Uterus (tissue), 3 donors: ENCODE measurements at regions not wholly inside any gene's neighbourhood (a gene's known extent, or its start where the extent isn't known, plus 50 kb on each side); places are given as distances from the start of the nearest gene placed in this dataset.
"Not testable (repeated sequence)": the region's sequence is repeated elsewhere in the genome, so short reads cannot be mapped to it uniquely, and the experiment has no call there.

Source experiments
- DNase-seq, 2 donors: peaks; one replicate each; pipeline ENCODE4 v3.0.0-alpha.2; 2019 to 2020
- H3K27ac ChIP-seq, 2 donors: fragments of 200-600 bp; sonication (generic); 1 replicate in 1 of 2; 2 replicates in 1 of 2; pipeline ENCODE4 v1.5.1; 2016 to 2018
- H3K27me3 ChIP-seq, 2 donors: fragments of 200-600 bp; sonication (generic); one replicate each; pipeline ENCODE4 v1.5.1; 2018 to 2019; ENCODE audit warnings: control low read depth in 1 of 2
- H3K36me3 ChIP-seq, 2 donors: fragments of 200-600 bp; sonication (generic); one replicate each; pipeline ENCODE4 v1.5.1; 2019; ENCODE audit warnings: control low read depth in 1 of 2
- H3K4me1 ChIP-seq, 2 donors: fragments of 200-600 bp; sonication (generic); one replicate each; pipeline ENCODE4 v1.5.1; 2018 to 2019; ENCODE audit warnings: control low read depth in 1 of 2
- H3K4me3 ChIP-seq, 2 donors: fragments of 200-600 bp; sonication (generic); 1 replicate in 1 of 2; 2 replicates in 1 of 2; pipeline ENCODE4 v1.5.1; 2018 to 2019; ENCODE audit warnings: mild to moderate bottlenecking in 1 of 2
- H3K9me3 ChIP-seq, 2 donors: fragments of 200-600 bp; sonication (generic); one replicate each; pipeline ENCODE4 v1.5.1; 2019; ENCODE audit warnings: control low read depth in 1 of 2
- CTCF ChIP-seq, 4 experiments: fragments of 200-600 bp in 2 of 4; fragments of 450-650 bp in 2 of 4; sonication (generic) in 2 of 4; IDR thresholded peaks; one replicate each; pipeline ENCODE4 v1.5.1; 2016 to 2019; ENCODE audit warnings: antibody characterized with exemption in 4 of 4, mild to moderate bottlenecking in 2 of 4, moderate library complexity in 1 of 4
- POLR2A ChIP-seq, 2 donors: fragments of 450-650 bp; IDR thresholded peaks; one replicate each; pipeline ENCODE4 v1.6.1; 2016; ENCODE audit warnings: antibody characterized with exemption in 2 of 2, mild to moderate bottlenecking in 1 of 2, moderate library complexity in 1 of 2
- intact Hi-C: fragments of 100-400 bp; cut with DNase I; formaldehyde crosslinking; loops from one replicate; pipeline ENCODE4 v1.15.1; 2023; ENCODE audit warnings: low total_unique reads
- donor health status: DM: yes; HTN: yes; CAD: no.

- no peaks in the 10 kb centered on the region for H3K4me1 ChIP-seq
- H3K9me3 ChIP-seq, result no peaks in the 10 kb centered on the region
- H3K27ac ChIP-seq, result no peak overlapping the region
- H3K36me3 ChIP-seq, result no peaks in the 10 kb centered on the region
- H3K27me3 ChIP-seq, result no peaks in the 10 kb centered on the region
- no peak for DNase-seq
- intact Hi-C loops, result no loop called here
- no peak for TF ChIP-seq POLR2A (IDR thresholded peaks at IDR 0.05)
- no peak for TF ChIP-seq CTCF (IDR thresholded peaks at IDR 0.05)
- no peak overlapping the region for H3K4me3 ChIP-seq
Measured at GRCh38 chrX:95536661-95537060, 1148.0 kb upstream of the DIAPH2 start.

GRCh38 chrX:95539041-95539440 lies 1145.6 kb upstream of the DIAPH2 start:
- TF ChIP-seq POLR2A (IDR thresholded peaks at IDR 0.05) (no peak), CTCF (IDR thresholded peaks at IDR 0.05) (no peak)
- intact Hi-C loops, result no loop called here
- H3K4me3 ChIP-seq, result no peak overlapping the region

GRCh38 chrX:95549552-95549951 lies 1135.1 kb upstream of the DIAPH2 start:
- H3K4me1 ChIP-seq, H3K27ac ChIP-seq, H3K9me3 ChIP-seq, DNase-seq, H3K27me3 ChIP-seq, H3K4me3 ChIP-seq, intact Hi-C loops, H3K36me3 ChIP-seq: not testable (repeated sequence)

More at GRCh38 chrX:95539041-95539440, 1145.6 kb upstream of the DIAPH2 start:
- Histone ChIP-seq H3K27ac (no peak overlapping the region), H3K36me3 (no peaks in the 10 kb centered on the region), H3K27me3 (no peaks in the 10 kb centered on the region), H3K4me1 (no peaks in the 10 kb centered on the region), H3K9me3 (no peaks in the 10 kb centered on the region)
- DNase-seq, result no peak

DNA sequence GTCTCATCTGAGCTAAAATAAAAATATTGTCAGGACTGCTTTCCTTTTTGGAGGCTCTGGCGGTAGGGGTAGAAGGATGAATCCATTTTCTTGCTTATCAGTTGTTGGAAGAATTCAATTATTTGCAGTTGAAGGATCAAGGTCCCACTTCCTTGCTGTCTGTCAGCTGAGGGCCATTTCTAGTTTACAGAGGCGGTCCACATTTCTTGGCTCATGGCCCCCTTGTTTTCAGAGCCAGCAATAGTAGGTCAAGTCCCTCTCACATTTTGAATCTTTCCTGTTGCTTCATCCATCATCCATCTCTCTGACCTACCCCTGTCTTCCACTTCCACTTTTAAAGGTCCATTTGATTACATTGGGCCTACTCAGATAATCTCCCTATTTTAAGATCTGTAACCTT lies 1099.3 kb upstream of the DIAPH2 start:
- TF ChIP-seq POLR2A (IDR thresholded peaks at IDR 0.05), result no peak
- no peak for DNase-seq
- intact Hi-C loops, result no loop called here
- Histone ChIP-seq H3K36me3 (no peaks in the 10 kb centered on the region), H3K27me3 (peaks cover 0 to 4% of the 10 kb centered on the region in 2 donors), H3K27ac (no peak overlapping the region), H3K9me3 (no peaks in the 10 kb centered on the region), H3K4me3 (no peak overlapping the region), H3K4me1 (no peaks in the 10 kb centered on the region)

DNA sequence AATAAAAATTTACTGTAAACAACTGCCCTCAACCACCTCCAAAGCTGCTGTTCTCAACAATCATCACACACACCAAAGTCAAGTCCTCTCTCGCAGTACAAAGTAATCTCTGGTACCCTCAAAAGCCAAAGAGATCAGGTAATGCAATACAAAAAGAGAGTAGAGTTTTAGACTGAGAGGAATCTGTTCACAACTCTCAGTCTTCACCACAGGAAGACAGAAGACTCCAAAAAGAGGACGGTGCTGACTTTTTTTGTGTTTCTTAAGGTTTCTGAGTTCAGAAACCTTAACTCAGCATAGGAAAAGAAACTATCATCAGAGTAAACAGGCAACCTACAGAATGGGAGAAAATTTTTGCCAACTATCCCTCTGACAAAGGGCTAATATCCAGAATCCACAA lies 1072.3 kb upstream of the DIAPH2 start:
- Histone ChIP-seq H3K36me3 (no peaks in the 10 kb centered on the region), H3K4me1 (no peaks in the 10 kb centered on the region), H3K4me3 (no peak overlapping the region), H3K27ac (no peak overlapping the region), H3K9me3 (no peaks in the 10 kb centered on the region), H3K27me3 (no peaks in the 10 kb centered on the region)
- DNase-seq, result no peak
- no peak for TF ChIP-seq CTCF (IDR thresholded peaks at IDR 0.05)
- no peak for TF ChIP-seq POLR2A (IDR thresholded peaks at IDR 0.05)
- intact Hi-C loops, result no loop called here

DNA sequence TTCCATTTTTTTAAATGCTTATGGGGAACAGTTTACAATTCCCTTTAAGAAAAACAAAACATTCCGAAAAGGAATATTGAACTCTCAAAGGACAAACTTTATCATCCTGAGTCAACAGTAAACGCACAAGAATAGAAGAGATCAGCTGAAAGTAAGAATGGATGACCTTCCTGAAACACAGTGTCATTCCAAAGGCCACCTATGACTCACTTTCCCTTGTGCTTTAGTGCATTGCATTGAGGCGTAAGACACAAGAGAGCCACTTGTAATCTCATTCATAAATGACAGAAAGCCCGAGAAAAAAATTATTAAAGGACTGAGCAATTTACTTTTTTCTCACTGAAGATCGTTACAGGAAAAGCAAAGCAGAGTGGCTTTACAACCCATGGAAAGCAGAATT lies 1062.4 kb upstream of the DIAPH2 start:
- Histone ChIP-seq H3K27me3 (no peaks in the 10 kb centered on the region), H3K4me1 (no peaks in the 10 kb centered on the region), H3K9me3 (no peaks in the 10 kb centered on the region), H3K36me3 (no peaks in the 10 kb centered on the region), H3K27ac (no peak overlapping the region), H3K4me3 (no peak overlapping the region)
- no peak for TF ChIP-seq CTCF (IDR thresholded peaks at IDR 0.05)
- intact Hi-C loops, result no loop called here
- no peak for DNase-seq
